GM06990 (cell line): ENCODE measurements at regions not wholly inside any gene's neighbourhood (a gene's known extent, or its start where the extent isn't known, plus 50 kb on each side); places are given as distances from the start of the nearest gene placed in this dataset.

ENCODE experiments used
- DNase-seq: peaks from one replicate; pipeline ENCODE4 v3.0.0-alpha.2; 2011; ENCODE audit not compliant: insufficient read length; ENCODE audit errors: extremely low read depth
- H3K27me3 ChIP-seq: replicated peaks from 2 replicates; pipeline ENCODE4 v1.6.0; 2011; ENCODE audit warnings: low read length; ENCODE audit not compliant: control insufficient read depth, insufficient read depth
- H3K36me3 ChIP-seq: 2 replicates; pipeline ENCODE4 v1.5.1; 2011; ENCODE audit warnings: low read length; ENCODE audit not compliant: control insufficient read depth, insufficient read depth
- H3K4me3 ChIP-seq: replicated peaks from 2 replicates; pipeline ENCODE4 v1.5.1; 2011; ENCODE audit warnings: low read depth, mild to moderate bottlenecking, control low read depth, low read length
- TF ChIP-seq, protein P1 (sequence below): IDR thresholded peaks from 2 replicates; pipeline ENCODE4 v1.5.1; 2011; ENCODE audit warnings: low read length, control low read depth, mild to moderate bottlenecking, inconsistent platforms; ENCODE audit not compliant: insufficient read depth, poor library complexity, severe bottlenecking

DNA sequence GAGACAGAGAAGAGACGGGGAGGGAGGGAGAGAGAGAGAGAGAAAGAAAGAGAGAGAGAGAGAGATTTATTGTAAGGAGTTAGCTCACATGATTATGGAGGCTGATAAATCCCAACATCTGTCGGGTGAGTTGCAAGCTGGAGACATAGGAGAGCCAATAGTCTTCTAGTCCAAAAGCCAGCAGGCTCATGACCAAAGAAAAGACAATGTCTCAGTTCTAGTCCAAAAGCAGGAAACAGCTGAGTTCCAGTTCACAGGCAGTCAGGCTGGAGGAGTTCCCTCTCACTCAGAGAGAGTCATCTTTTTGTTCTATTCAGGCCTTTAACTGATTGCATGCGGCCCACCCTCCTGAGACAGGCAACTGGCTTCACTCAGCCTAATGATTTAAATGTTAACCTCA, 416.6 kb downstream of the PREX1 start:
- no peaks in the 10 kb centered on the region for H3K36me3 ChIP-seq
- DNase-seq = no peak
- no peaks in the 10 kb centered on the region for H3K27me3 ChIP-seq
- H3K4me3 ChIP-seq = no peak overlapping the region
- TF ChIP-seq, protein P1, sequence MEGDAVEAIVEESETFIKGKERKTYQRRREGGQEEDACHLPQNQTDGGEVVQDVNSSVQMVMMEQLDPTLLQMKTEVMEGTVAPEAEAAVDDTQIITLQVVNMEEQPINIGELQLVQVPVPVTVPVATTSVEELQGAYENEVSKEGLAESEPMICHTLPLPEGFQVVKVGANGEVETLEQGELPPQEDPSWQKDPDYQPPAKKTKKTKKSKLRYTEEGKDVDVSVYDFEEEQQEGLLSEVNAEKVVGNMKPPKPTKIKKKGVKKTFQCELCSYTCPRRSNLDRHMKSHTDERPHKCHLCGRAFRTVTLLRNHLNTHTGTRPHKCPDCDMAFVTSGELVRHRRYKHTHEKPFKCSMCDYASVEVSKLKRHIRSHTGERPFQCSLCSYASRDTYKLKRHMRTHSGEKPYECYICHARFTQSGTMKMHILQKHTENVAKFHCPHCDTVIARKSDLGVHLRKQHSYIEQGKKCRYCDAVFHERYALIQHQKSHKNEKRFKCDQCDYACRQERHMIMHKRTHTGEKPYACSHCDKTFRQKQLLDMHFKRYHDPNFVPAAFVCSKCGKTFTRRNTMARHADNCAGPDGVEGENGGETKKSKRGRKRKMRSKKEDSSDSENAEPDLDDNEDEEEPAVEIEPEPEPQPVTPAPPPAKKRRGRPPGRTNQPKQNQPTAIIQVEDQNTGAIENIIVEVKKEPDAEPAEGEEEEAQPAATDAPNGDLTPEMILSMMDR = no peak

DNA sequence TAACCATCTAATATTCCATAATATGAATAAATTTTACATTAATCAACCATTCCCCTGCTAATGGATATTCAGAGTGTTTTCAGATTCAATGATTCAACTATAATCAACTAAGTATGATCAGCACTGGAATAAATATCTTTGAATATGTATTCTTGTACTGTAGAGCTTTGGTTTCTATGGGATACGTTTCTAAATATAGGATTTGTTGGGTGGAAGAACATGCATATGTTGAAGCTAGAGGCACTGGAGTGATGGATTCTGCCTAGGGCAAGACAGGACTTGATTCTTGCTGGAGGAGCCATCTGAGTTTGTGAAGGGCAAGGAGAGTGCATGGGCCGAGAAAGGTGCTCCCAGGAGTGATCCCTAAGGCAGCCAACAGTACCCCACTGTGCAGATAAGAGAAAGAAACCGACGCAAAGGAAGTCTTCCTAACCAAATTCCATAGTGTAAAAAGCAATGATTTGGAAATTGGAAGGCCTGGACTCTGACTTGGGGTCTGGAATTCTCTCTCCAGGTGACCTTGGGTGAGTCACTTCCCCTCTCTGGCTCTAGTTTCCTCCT, 418.7 kb downstream of the PREX1 start:
- Histone ChIP-seq H3K36me3 (no peaks in the 10 kb centered on the region), H3K4me3 (no peak overlapping the region), H3K27me3 (no peaks in the 10 kb centered on the region)
- TF ChIP-seq, protein P1 = no peak
- DNase-seq = no peak

DNA sequence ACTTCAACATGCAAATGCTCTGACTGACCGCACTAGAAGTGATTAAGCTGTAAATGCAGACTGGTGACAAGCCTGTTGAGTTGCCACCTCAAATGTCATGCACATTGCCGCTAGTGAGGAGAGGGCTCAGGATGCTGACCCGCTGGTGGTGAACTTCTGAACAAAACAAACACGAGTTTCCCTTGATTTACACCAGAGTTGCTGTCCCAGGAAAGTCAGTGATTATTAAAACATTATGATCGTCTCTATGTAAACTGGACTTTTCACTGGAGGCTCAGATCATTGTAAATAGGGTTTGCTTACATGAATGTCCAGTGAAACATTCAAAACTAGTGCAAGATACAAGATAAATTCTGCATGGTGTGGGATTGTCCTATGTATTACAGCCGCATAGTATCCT, 420.1 kb downstream of the PREX1 start:
- no peak for DNase-seq
- no peaks in the 10 kb centered on the region; the same call in 1 of the 2 replicates for H3K27me3 ChIP-seq
- TF ChIP-seq, protein P1 = no peak

DNA sequence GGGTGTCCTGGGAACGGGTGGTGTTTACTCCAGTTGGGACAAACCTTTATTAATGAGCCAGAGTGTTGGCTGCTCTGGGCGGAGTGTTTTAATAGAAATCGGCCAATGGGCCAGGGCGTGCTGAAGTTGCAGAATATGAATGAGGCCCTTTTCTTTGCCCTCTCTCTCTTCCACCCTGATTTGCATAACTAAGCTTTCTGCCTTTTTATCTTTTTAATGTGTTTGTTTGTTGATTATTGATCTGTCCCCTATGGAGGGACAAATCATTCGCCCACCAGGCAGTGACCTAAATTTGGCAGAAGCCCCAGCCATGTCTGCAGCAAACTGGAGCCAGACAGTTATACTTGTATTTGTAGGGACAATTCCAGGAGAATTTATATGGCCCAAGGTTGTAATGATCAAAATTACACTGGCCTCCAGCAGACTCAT, 420.9 kb downstream of the PREX1 start:
- no peaks in the 10 kb centered on the region; the same call in 1 of the 2 replicates for H3K27me3 ChIP-seq
- no peak overlapping the region for H3K4me3 ChIP-seq
- no peaks in the 10 kb centered on the region for H3K36me3 ChIP-seq
- TF ChIP-seq, protein P1 = no peak
- DNase-seq = no peak

More for the DNA sequence above, 420.1 kb downstream of the PREX1 start:
- H3K4me3 ChIP-seq = no peak overlapping the region
- H3K36me3 ChIP-seq = no peaks in the 10 kb centered on the region

DNA sequence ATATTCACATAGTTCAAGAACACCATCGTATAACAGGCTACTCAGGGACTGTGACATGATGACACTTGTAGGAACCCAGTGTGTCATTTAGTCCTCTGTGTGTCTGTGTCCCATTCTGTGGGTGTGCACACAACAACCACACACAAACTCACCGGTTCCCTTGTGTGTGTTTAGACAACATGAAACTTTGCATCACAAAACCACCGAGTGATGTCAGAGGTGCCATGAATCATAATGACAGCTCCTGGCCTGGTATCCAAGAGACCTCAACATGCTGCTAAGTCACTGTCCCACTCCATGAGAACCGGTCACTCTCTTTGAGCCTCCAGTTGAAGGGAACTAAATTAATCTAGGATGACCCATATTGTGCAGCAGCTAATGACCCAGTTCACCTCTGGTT, 421.3 kb downstream of the PREX1 start:
- DNase-seq = no peak
- H3K4me3 ChIP-seq = no peak overlapping the region
- H3K27me3 ChIP-seq = no peaks in the 10 kb centered on the region; the same call in 1 of the 2 replicates
- no peaks in the 10 kb centered on the region for H3K36me3 ChIP-seq
- TF ChIP-seq, protein P1 = no peak

DNA sequence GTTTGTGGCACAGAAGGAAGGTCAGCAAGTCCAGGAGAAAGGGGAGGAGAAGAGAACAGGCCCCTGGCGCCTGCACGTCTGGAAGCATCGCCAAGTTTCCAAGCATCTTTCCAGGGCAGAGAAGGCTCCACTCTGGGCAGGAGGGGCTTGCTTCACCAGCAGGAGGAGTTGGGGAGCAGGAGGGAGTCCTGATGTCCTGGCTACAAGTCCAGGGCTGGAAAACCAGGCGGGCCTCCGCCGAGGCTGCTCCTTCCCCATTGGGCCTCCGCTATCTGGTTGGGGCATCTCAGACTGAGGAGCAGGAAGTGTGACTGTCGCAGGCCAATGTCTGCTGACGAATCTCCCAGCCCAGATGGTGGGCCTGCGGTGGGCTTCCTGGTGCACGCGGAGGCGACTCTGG, 421.9 kb downstream of the PREX1 start:
- H3K27me3 ChIP-seq = no peaks in the 10 kb centered on the region; the same call in 1 of the 2 replicates
- no peaks in the 10 kb centered on the region for H3K36me3 ChIP-seq
- no peak for DNase-seq
- H3K4me3 ChIP-seq = no peak overlapping the region
- TF ChIP-seq, protein P1 = no peak
